HUDEP-2 (cell line): ENCODE measurements at regions not wholly inside any gene's neighbourhood (a gene's known extent, or its start where the extent isn't known, plus 50 kb on each side); places are given as distances from the start of the nearest gene placed in this dataset.
"Not testable (repeated sequence)": the region's sequence is repeated elsewhere in the genome, so short reads cannot be mapped to it uniquely, and the experiment has no call there.

Experiments used
- DNase-seq, 76 experiments: peaks; one replicate each; lab custom pipeline; 2025; ENCODE audit not compliant: unreplicated experiment in 76 of 76; lab: John Stamatoyannopoulos, UW

GRCh38 chr2:167844714-167845530 lies 402.5 kb downstream of the STK39 start:
- peak in 21 of 76 experiments; percentile 1 to 37 (median 10) for DNase-seq

GRCh38 chr2:167843657-167844056 lies 403.7 kb downstream of the STK39 start:
- DNase-seq: no peak

DNA sequence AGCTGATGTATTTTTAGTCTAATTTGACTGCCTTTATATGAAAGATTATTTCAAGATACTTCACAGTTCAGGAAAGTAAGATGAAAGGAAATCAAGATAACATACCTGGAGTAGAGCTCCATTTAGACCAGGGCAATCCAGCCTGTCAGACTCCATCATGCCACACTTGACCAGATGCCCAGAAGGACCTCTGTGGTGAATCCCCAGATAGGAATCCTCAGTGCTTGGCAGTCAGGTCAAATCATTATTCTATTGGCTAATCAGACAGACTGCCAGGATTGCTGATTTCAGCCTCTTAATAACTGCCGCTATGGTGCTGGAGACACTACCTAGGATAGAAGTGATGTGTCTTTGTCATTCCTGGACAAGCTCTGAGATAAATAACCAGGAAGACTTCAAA lies 404.2 kb downstream of the STK39 start:
- DNase-seq: no peak

GRCh38 chr2:167842047-167842446 lies 405.3 kb downstream of the STK39 start:
- no peak for DNase-seq

DNA sequence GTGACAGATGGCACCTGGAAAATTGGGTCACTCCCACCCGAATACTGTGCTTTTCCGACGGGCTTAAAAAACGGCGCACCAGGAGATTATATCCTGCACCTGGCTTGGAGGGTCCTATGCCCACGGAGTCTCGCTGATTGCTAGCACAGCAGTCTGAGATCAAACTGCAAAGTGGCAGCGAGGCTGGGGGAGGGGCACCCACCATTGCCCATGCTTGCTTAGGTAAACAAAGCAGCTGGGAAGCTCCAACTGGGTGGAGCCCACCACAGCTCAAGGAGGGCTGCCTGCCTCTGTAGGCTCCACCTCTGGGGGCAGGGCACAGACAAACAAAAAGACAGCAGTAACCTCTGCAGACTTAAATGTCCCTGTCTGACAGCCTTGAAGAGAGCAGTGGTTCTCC lies 412.1 kb downstream of the STK39 start:
- not testable (repeated sequence) for DNase-seq

GRCh38 chr2:167834707-167835106 lies 412.7 kb downstream of the STK39 start:
- DNase-seq: no peak

DNA sequence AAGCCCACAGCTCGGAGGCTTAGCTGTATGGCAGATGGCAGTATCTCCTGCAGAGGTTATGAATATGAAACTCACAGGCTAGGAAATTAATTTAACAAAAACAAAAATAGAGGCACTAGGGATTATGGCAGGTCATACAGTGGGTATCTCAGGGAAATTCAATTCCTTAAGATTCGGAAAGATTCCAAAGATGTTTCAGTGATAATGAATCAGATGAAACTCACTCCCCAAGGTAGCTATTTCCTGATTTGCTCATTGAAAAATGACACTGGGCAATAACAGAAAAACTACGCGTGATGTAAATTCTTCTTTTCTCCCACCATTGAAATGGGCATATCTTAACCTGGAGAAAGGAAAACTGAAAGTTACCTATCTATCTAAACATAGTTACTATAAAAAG lies 414.1 kb downstream of the STK39 start:
- no peak for DNase-seq

DNA sequence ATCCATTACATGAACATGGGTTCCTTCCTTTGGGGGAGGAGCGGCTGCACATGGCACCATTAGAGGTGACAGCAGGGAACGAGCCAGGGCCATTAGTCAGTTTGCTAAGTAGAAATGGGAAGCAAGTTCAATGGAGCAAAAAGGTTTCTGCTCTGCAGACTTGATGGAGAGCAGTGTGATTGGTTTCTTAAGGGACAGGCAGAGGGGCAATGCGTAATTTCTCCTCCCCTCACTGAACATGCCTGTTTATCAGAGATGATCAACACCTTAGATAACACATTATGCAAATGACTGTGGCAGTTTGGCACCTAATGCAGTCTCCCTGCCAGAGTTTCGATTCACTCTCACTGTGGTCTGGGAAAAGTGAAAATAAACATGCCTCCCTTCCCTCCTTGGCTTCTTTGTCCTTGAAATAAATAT lies 414.5 kb downstream of the STK39 start:
- no peak for DNase-seq

- DNase-seq: no peak
These were observed 419.9 kb downstream of the STK39 start for GRCh38 chr2:167827352-167828097.

GRCh38 chr2:167826906-167827305 lies 420.5 kb downstream of the STK39 start:
- DNase-seq: no peak

DNA sequence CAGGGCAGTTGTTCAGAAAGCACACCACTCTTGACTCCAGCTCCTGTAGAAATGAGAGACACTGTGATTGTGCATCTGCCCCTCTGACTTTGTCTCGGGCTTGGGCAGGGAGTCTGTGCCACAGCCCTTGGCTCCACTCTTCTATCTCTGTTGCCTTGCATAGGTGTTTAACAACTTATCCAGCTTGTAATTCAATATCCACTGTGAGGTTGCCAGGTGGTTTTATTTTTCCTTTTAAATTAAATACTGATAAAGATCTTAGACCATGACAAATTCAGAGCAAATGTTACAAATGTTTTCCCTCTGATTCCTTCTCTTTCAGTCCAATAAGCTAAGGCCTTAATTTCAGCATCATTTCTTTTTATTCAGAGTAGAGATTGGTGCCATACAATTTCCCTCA lies 421.7 kb downstream of the STK39 start:
- DNase-seq: no peak

GRCh38 chr2:167822690-167823465 lies 424.5 kb downstream of the STK39 start:
- no peak for DNase-seq

GRCh38 chr2:167820488-167820887 lies 426.9 kb downstream of the STK39 start:
- no peak for DNase-seq

- DNase-seq: no peak
These were observed 428.9 kb downstream of the STK39 start for GRCh38 chr2:167818521-167818920.

GRCh38 chr2:167817908-167818307 lies 429.5 kb downstream of the STK39 start:
- DNase-seq: no peak

GRCh38 chr2:167817422-167817821 lies 430.0 kb downstream of the STK39 start:
- DNase-seq: no peak

DNA sequence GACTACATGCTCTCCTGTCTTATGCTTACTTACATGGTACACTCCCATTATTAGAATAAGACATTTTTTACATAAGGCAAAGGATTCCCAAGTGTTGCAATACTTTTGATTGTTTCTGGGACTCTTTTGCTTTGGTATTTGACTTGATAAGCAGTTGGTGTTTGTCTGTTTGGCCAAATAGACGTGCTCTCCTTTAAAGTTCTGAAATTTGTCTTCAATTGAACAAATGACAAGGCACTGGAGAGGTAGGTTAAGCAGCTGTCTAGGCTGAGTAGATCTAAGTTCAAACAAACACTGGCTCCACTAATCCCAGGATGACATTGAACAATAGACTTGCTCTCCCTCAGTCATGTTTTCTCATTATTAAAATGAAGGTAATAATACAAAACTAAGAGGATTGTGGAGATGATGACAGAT lies 430.5 kb downstream of the STK39 start:
- no peak for DNase-seq

GRCh38 chr2:167814881-167815718 lies 432.3 kb downstream of the STK39 start:
- DNase-seq: no peak

DNA sequence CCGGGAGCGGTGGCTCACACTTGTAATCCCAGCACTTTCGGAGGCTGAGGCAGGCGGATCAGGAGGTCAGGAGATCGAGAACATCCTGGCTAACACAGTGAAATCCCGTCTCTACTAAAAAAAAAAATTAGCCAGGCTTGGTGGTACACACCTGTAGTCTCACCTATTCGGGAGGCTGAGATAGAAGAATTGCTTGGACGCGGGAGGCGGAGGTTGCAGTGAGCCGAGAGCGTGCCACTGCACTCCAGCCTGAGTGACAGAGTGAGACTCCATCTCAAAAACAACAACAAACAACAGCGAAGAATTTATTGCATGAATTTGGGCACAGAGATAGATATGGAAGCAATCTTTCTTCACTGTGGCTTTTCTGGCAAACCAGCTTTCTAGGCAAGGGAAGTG lies 432.9 kb downstream of the STK39 start:
- not testable (repeated sequence) for DNase-seq

- not testable (repeated sequence) for DNase-seq
These were observed 437.6 kb downstream of the STK39 start for GRCh38 chr2:167809799-167810198.
